Kidney (tissue), 13 donors: ENCODE measurements at regions not wholly inside any gene's neighbourhood (a gene's known extent, or its start where the extent isn't known, plus 50 kb on each side); places are given as distances from the start of the nearest gene placed in this dataset.
A peak's percentile ranks its signal among the peaks of the same experiment; 100 is the strongest.

ENCODE experiments used
- DNase-seq, 5 donors: peaks; one replicate each; pipeline ENCODE4 v3.0.0-alpha.2; 2013 to 2020
- FAIRE-seq: peaks from 2 replicates; lab custom pipeline; 2012; peaks lifted over from hg19 to GRCh38; lab: Jason Lieb, UNC
- H3K27ac ChIP-seq, 2 donors: one replicate each; pipeline ENCODE4 v1.7.0; 2013; ENCODE audit warnings: low read depth in 2 of 2, low read length in 2 of 2, inconsistent platforms in 1 of 2
- H3K27me3 ChIP-seq: one replicate; pipeline ENCODE4 v1.7.1; 2013; ENCODE audit warnings: low read length, inconsistent platforms; ENCODE audit not compliant: control insufficient read depth, insufficient read depth
- H3K36me3 ChIP-seq, 3 donors: one replicate each; pipeline versions ENCODE4 v1.7.0 to v1.7.1; 2013; ENCODE audit warnings: low read length in 3 of 3, control low read depth in 1 of 3, inconsistent platforms in 1 of 3; ENCODE audit not compliant: insufficient read depth in 3 of 3, control insufficient read depth in 2 of 3
- H3K4me1 ChIP-seq, 3 donors: one replicate each; pipeline versions ENCODE4 v1.7.0 to v1.7.1; 2013; ENCODE audit warnings: low read length in 3 of 3, inconsistent platforms in 1 of 3, low read depth in 1 of 3; ENCODE audit not compliant: control insufficient read depth in 2 of 3, insufficient read depth in 2 of 3
- H3K4me3 ChIP-seq, 3 donors: one replicate each; pipeline versions ENCODE4 v1.7.0 to v1.8.1; 2013; ENCODE audit warnings: low read length in 3 of 3, control low read depth in 1 of 3, inconsistent platforms in 1 of 3
- H3K9ac ChIP-seq, 3 donors: one replicate each; pipeline versions ENCODE4 v1.7.0 to v1.7.1; 2013; ENCODE audit warnings: low read length in 3 of 3, control low read depth in 1 of 3, inconsistent platforms in 1 of 3
- H3K9me3 ChIP-seq, 3 donors: one replicate each; pipeline versions ENCODE4 v1.7.0 to v1.7.1; 2013; ENCODE audit warnings: low read length in 3 of 3, control low read depth in 1 of 3, inconsistent platforms in 1 of 3; ENCODE audit not compliant: control insufficient read depth in 2 of 3, insufficient read depth in 1 of 3
- CTCF ChIP-seq: IDR thresholded peaks from 3 replicates; pipeline ENCODE4 v1.5.1; 2012; ENCODE audit warnings: mild to moderate bottlenecking, moderate library complexity, borderline replicate concordance; ENCODE audit not compliant: insufficient read depth; ENCODE audit errors: extremely low read depth
- intact Hi-C: fragments of 100-400 bp; cut with DNase I; formaldehyde crosslinking; loops from one replicate; pipeline ENCODE4 v1.11.1; 2022
- donor health status: control.
- donor health status: control.
- donor health status: control.
- donor health status: control.
- donor health status: control.
- donor health status: DM: yes; HTN: yes; CAD: no.
- donor health status: Normal renal cell carcinoma (clear cell type).

- Histone ChIP-seq H3K4me3 (no peak overlapping the region), H3K9ac (no peak overlapping the region), H3K9me3 (no peaks in the 10 kb centered on the region), H3K27ac (no peak overlapping the region), H3K27me3 (no peaks in the 10 kb centered on the region), H3K36me3 (no peaks in the 10 kb centered on the region), H3K4me1 (no peaks in the 10 kb centered on the region)
- intact Hi-C loops: no loop called here
- no peak for FAIRE-seq
- peak in 2 of 5 donors; percentile 20 to 45 for DNase-seq
- TF ChIP-seq CTCF: no peak
Observed at GRCh38 chr12:30519535-30519934, 176.1 kb downstream of the IPO8 start.

- intact Hi-C loops: no loop called here
- H3K4me1 ChIP-seq: no peaks in the 10 kb centered on the region
- H3K27ac ChIP-seq: no peak overlapping the region
- TF ChIP-seq CTCF: no peak
- no peak overlapping the region for H3K4me3 ChIP-seq
- H3K9ac ChIP-seq: no peak overlapping the region
- DNase-seq: no peak
- H3K27me3 ChIP-seq: no peaks in the 10 kb centered on the region
- H3K36me3 ChIP-seq: no peaks in the 10 kb centered on the region
- FAIRE-seq: no peak
- H3K9me3 ChIP-seq: no peaks in the 10 kb centered on the region
Observed at GRCh38 chr12:30517320-30517719, 178.3 kb downstream of the IPO8 start.

GRCh38 chr12:30515351-30515750, 180.3 kb downstream of the IPO8 start:
- FAIRE-seq: no peak
- no peaks in the 10 kb centered on the region for H3K36me3 ChIP-seq
- no peaks in the 10 kb centered on the region for H3K27me3 ChIP-seq
- DNase-seq: peak in 2 of 5 donors; percentile 66 to 81
- H3K4me1 ChIP-seq: no peaks in the 10 kb centered on the region
- no peak overlapping the region for H3K27ac ChIP-seq
- intact Hi-C loops: no loop called here
- TF ChIP-seq CTCF: no peak
- no peak overlapping the region for H3K9ac ChIP-seq
- H3K9me3 ChIP-seq: no peaks in the 10 kb centered on the region
- H3K4me3 ChIP-seq: no peak overlapping the region

GRCh38 chr12:30514666-30515065, 181.0 kb downstream of the IPO8 start:
- H3K36me3 ChIP-seq: no peaks in the 10 kb centered on the region
- DNase-seq (no peak), FAIRE-seq (no peak)
- H3K9me3 ChIP-seq: no peaks in the 10 kb centered on the region
- intact Hi-C loops: no loop called here
- H3K27ac ChIP-seq: no peak overlapping the region
- H3K4me3 ChIP-seq: no peak overlapping the region
- TF ChIP-seq CTCF: no peak
- H3K27me3 ChIP-seq: no peaks in the 10 kb centered on the region
- H3K4me1 ChIP-seq: no peaks in the 10 kb centered on the region
- no peak overlapping the region for H3K9ac ChIP-seq
